H1 (cell line): ENCODE measurements at regions not wholly inside any gene's neighbourhood (a gene's known extent, or its start where the extent isn't known, plus 50 kb on each side); places are given as distances from the start of the nearest gene placed in this dataset.

ENCODE experiments used
- CTCF ChIA-PET: fragments of 300-600 bp; sonication (Branson Sonifier 250); formaldehyde crosslinking; loops from one replicate; lab custom pipeline; 2021; ENCODE audit not compliant: partially characterized antibody; lab: Charles Lee
- POLR2A ChIA-PET: fragments of 300-600 bp; sonication (Branson Sonifier 250); formaldehyde crosslinking; loops from one replicate; lab custom pipeline; 2021; ENCODE audit warnings: inconsistent platforms; ENCODE audit not compliant: partially characterized antibody; lab: Charles Lee
- DNase-seq, 2 experiments: peaks; one replicate each; pipeline versions ENCODE4 v3.0.0 to v3.0.0-alpha.2; 2010 to 2022; ENCODE audit warnings: low spot score in 2 of 2, low read depth in 1 of 2, mixed read lengths in 1 of 2
- FAIRE-seq: peaks from 2 replicates; lab custom pipeline; 2011; peaks lifted over from hg19 to GRCh38; lab: Jason Lieb, UNC
- H2AFZ ChIP-seq: 2 replicates; pipeline ENCODE4 v1.8.1; 2012; ENCODE audit warnings: low read length, inconsistent platforms
- H2AK5ac ChIP-seq: 2 replicates; pipeline ENCODE4 v1.6.1; 2013; ENCODE audit warnings: low read depth, low read length
- H2BK120ac ChIP-seq: replicated peaks from 2 replicates; pipeline ENCODE3; 2013; ENCODE audit warnings: low read depth, low read length, inconsistent platforms
- H2BK12ac ChIP-seq: 2 replicates; pipeline ENCODE4 v1.6.1; 2013; ENCODE audit warnings: low read depth, low read length
- H2BK15ac ChIP-seq: 2 replicates; pipeline ENCODE4 v1.6.1; 2013; ENCODE audit warnings: low read length
- H2BK20ac ChIP-seq: 2 replicates; pipeline ENCODE4 v1.6.1; 2013; ENCODE audit warnings: low read length
- H2BK5ac ChIP-seq: 2 replicates; pipeline ENCODE4 v1.6.1; 2013; ENCODE audit warnings: low read depth, low read length
- H3K14ac ChIP-seq: 2 replicates; pipeline ENCODE4 v1.6.1; 2013; ENCODE audit warnings: inconsistent platforms; ENCODE audit not compliant: insufficient read length
- H3K18ac ChIP-seq: 2 replicates; pipeline ENCODE4 v1.6.1; 2013; ENCODE audit warnings: low read length; ENCODE audit errors: extremely low read depth
- H3K23ac ChIP-seq: 2 replicates; pipeline ENCODE4 v1.6.1; 2013; ENCODE audit warnings: inconsistent platforms; ENCODE audit not compliant: insufficient read length
- H3K23me2 ChIP-seq: 2 replicates; pipeline ENCODE4 v1.6.1; 2013; ENCODE audit warnings: low read depth, low read length
- H3K27ac ChIP-seq: 2 replicates; pipeline ENCODE4 v1.6.1; 2011; ENCODE audit warnings: low read depth, low read length, inconsistent platforms
- H3K27me3 ChIP-seq, 4 experiments: replicated peaks in 1 of 4; 1 replicate in 1 of 4; 2 replicates in 3 of 4; pipeline versions ENCODE4 v1.6.1 to v1.8.1; 2011 to 2013; ENCODE audit warnings: low read length in 3 of 4, mild to moderate bottlenecking in 3 of 4, inconsistent platforms in 2 of 4, mixed read lengths in 2 of 4, moderate library complexity in 1 of 4; ENCODE audit not compliant: control insufficient read depth in 3 of 4, insufficient read depth in 3 of 4; ENCODE audit errors: extremely low read depth in 1 of 4
- H3K36me3 ChIP-seq, 4 experiments: 2 replicates each; pipeline versions ENCODE4 v1.6.1 to v1.8.1; 2011 to 2013; ENCODE audit warnings: mild to moderate bottlenecking in 4 of 4, low read length in 3 of 4, moderate library complexity in 2 of 4, control low read depth in 1 of 4, inconsistent platforms in 1 of 4; ENCODE audit not compliant: insufficient read depth in 4 of 4, control insufficient read depth in 2 of 4
- H3K4ac ChIP-seq: replicated peaks from 2 replicates; pipeline ENCODE3; 2013; ENCODE audit warnings: low read length, low read depth, mixed read lengths, inconsistent platforms; ENCODE audit not compliant: insufficient read length
- H3K4me1 ChIP-seq, 4 experiments: replicated peaks in 1 of 4; 1 replicate in 1 of 4; 2 replicates in 3 of 4; pipeline versions ENCODE4 v1.6.1 to v1.8.1; 2011 to 2013; ENCODE audit warnings: low read length in 3 of 4, inconsistent platforms in 2 of 4, mixed read lengths in 1 of 4; ENCODE audit not compliant: insufficient read depth in 4 of 4, control insufficient read depth in 3 of 4
- H3K4me2 ChIP-seq, 2 experiments: 2 replicates each; pipeline versions ENCODE4 v1.6.1 to v1.8.1; 2011 to 2013; ENCODE audit warnings: low read depth in 2 of 2, low read length in 2 of 2, control low read depth in 1 of 2, inconsistent platforms in 1 of 2, mild to moderate bottlenecking in 1 of 2; ENCODE audit not compliant: insufficient read depth in 1 of 2
- H3K4me3 ChIP-seq, 4 experiments: fragments of 200-600, 300-600 bp in 1 of 4; sonication (generic), shearing (Covaris generic), sonication (Bioruptor Twin) in 1 of 4; 2 replicates each; pipeline versions ENCODE4 v1.5.1 to v1.8.1; 2011 to 2016; ENCODE audit warnings: low read length in 4 of 4, low read depth in 3 of 4, control low read depth in 2 of 4, inconsistent platforms in 2 of 4, mild to moderate bottlenecking in 2 of 4, mixed read lengths in 1 of 4, moderate library complexity in 1 of 4; ENCODE audit not compliant: insufficient read depth in 2 of 4; ENCODE audit errors: extremely low read depth in 1 of 4
- H3K56ac ChIP-seq: replicated peaks from 2 replicates; pipeline ENCODE3; 2013; ENCODE audit warnings: low read depth, mild to moderate bottlenecking, mixed read lengths, low read length, inconsistent platforms; ENCODE audit not compliant: insufficient read length
- H3K79me1 ChIP-seq: 2 replicates; pipeline ENCODE4 v1.6.1; 2013; ENCODE audit warnings: low read depth, low read length, control low read depth
- H3K79me2 ChIP-seq, 2 experiments: 2 replicates each; pipeline versions ENCODE4 v1.6.1 to v1.8.1; 2012 to 2013; ENCODE audit warnings: low read length in 2 of 2, mild to moderate bottlenecking in 2 of 2, inconsistent platforms in 1 of 2; ENCODE audit not compliant: insufficient read depth in 2 of 2, control insufficient read depth in 1 of 2
- H3K9ac ChIP-seq, 4 experiments: replicated peaks in 1 of 4; 1 replicate in 1 of 4; 2 replicates in 3 of 4; pipeline versions ENCODE4 v1.6.1 to v1.8.1; 2011 to 2013; ENCODE audit warnings: low read depth in 3 of 4, low read length in 3 of 4, control low read depth in 2 of 4, mild to moderate bottlenecking in 2 of 4, moderate library complexity in 2 of 4, inconsistent platforms in 1 of 4; ENCODE audit errors: extremely low read depth in 1 of 4
- H3K9me3 ChIP-seq, 2 experiments: 2 replicates each; pipeline versions ENCODE4 v1.6.1 to v1.8.1; 2012 to 2013; ENCODE audit warnings: mild to moderate bottlenecking in 2 of 2, moderate library complexity in 2 of 2, control low read depth in 1 of 2, inconsistent platforms in 1 of 2, low read depth in 1 of 2, low read length in 1 of 2, mixed read lengths in 1 of 2; ENCODE audit not compliant: insufficient read depth in 2 of 2
- H4K20me1 ChIP-seq, 2 experiments: replicated peaks in 1 of 2; 2 replicates each; pipeline versions ENCODE3 to v1.8.1; 2011 to 2013; ENCODE audit warnings: inconsistent platforms in 2 of 2, low read length in 2 of 2, mild to moderate bottlenecking in 1 of 2; ENCODE audit not compliant: insufficient read depth in 2 of 2, control insufficient read depth in 1 of 2
- H4K5ac ChIP-seq: 2 replicates; pipeline ENCODE4 v1.6.1; 2013; ENCODE audit warnings: low read length, low read depth, mixed read lengths, inconsistent platforms; ENCODE audit not compliant: insufficient read length
- H4K8ac ChIP-seq: 2 replicates; pipeline ENCODE4 v1.8.0; 2013; ENCODE audit warnings: mild to moderate bottlenecking, moderate library complexity, low read length, inconsistent platforms; ENCODE audit not compliant: insufficient read depth; ENCODE audit errors: extremely low read depth
- H4K91ac ChIP-seq: replicated peaks from 2 replicates; pipeline ENCODE3; 2013; ENCODE audit warnings: low read length, mixed read lengths, inconsistent platforms; ENCODE audit not compliant: insufficient read length
- CTBP2 ChIP-seq: IDR thresholded peaks from 2 replicates; pipeline ENCODE4 v1.7.0; 2011; ENCODE audit warnings: borderline replicate concordance, mild to moderate bottlenecking, moderate library complexity, mixed read lengths, low read length; ENCODE audit not compliant: insufficient read depth, insufficient read length
- RNF2 ChIP-seq: fragments of 200-900, 300-1000 bp; sonication (generic); IDR thresholded peaks from 2 replicates; pipeline ENCODE4 v1.7.1; 2016; ENCODE audit warnings: borderline replicate concordance, low read depth, mild to moderate bottlenecking, antibody characterized with exemption, low read length; ENCODE audit not compliant: poor library complexity, severe bottlenecking; ENCODE audit errors: missing control alignments
- SUZ12 ChIP-seq: fragments of 200-600 bp; sonication (generic); IDR thresholded peaks from 2 replicates; pipeline ENCODE4 v1.6.1; 2012; ENCODE audit warnings: mild to moderate bottlenecking, inconsistent platforms, low read length, moderate library complexity, mixed read lengths
- YY1 ChIP-seq: IDR thresholded peaks from 2 replicates; pipeline ENCODE4 v1.6.1; 2011; ENCODE audit warnings: low read depth, mild to moderate bottlenecking, low read length
- WGBS, 2 experiments: shearing (Covaris generic) in 1 of 2; methylation state at CpG; one replicate each; pipeline versions ENCODE4 v1.1.6 to v1.1.7; 2013 to 2015; ENCODE audit warnings: low lambda C conversion rate in 2 of 2, mixed read lengths in 2 of 2, inconsistent platforms in 1 of 2, low coverage in 1 of 2, missing lambda C conversion rate in 1 of 2; ENCODE audit not compliant: insufficient replicate concordance in 2 of 2, insufficient coverage in 1 of 2, insufficient read length in 1 of 2; ENCODE audit errors: extremely low coverage in 1 of 2, missing lambda C conversion rate in 1 of 2; 5-methylcytosine and 5-hydroxymethylcytosine counted together

DNA sequence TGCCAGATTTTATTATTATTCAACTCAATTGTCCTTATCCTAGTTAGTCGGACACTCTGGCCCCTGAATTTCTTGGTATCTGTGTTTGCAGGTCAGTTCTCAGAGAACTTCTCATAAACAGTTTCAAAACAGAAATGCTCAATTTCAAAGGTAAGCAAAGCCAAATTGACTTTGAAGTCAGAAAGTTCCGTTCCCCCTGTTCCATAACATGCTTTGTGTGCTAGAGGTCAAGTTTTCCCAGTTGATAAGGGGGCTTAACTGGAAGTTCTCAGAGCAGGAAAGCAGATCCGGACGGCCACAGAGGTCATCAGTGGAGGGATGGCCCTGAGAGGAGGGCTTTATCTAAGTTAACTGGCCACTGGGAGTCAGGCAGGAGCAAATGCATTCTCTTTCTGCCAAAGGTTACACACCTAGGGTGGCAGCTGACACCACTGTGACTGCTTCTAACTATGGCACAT, 417.2 kb downstream of the COG6 start:
- H3K4me1 ChIP-seq = peaks cover 0 to 5% (median 2%) of the 10 kb centered on the region in 4 experiments; a peak in 4 of 7 replicates
- H3K4ac ChIP-seq = no peak overlapping the region
- no peak overlapping the region for H4K5ac ChIP-seq
- no peak overlapping the region for H4K91ac ChIP-seq
- no peak overlapping the region for H2BK120ac ChIP-seq
- H2BK15ac ChIP-seq = 0 out of 2 replicates have a peak overlapping the region, but pooled peaks have one; percentile 10
- no peaks in the 10 kb centered on the region for H3K27me3 ChIP-seq
- FAIRE-seq = no peak
- no peaks in the 10 kb centered on the region for H4K20me1 ChIP-seq
- H4K8ac ChIP-seq = no peak overlapping the region
- H3K4me2 ChIP-seq = no peak overlapping the region
- no peaks in the 10 kb centered on the region; the same call in 1 of the 2 replicates for H3K23me2 ChIP-seq
- H3K9ac ChIP-seq = no peak overlapping the region
- no peak overlapping the region for H3K14ac ChIP-seq
- H2BK5ac ChIP-seq = no peak overlapping the region
- no peak for DNase-seq
- H3K18ac ChIP-seq = no peak overlapping the region
- no peak overlapping the region for H2BK20ac ChIP-seq
- ChIA-PET CTCF (interaction anchor here (0.8 to 1.0 kb wide), 2 partner anchors 119 to 610 kb away, joined by 3 read pairs; no protein-coding TSS in a partner anchor), POLR2A (no interaction called here)
- H3K79me1 ChIP-seq = no peaks in the 10 kb centered on the region
- H3K27ac ChIP-seq = no peak overlapping the region
- no peak overlapping the region for H3K23ac ChIP-seq
- no peak overlapping the region for H2AK5ac ChIP-seq
- no peaks in the 10 kb centered on the region for H3K36me3 ChIP-seq
- H3K4me3 ChIP-seq = no peak overlapping the region
- no peaks in the 10 kb centered on the region for H3K79me2 ChIP-seq
- no peak overlapping the region for H2BK12ac ChIP-seq
- no peaks in the 10 kb centered on the region for H3K9me3 ChIP-seq
- TF ChIP-seq RNF2 (no peak), CTBP2 (no peak), SUZ12 (no peak), YY1 (no peak)
- WGBS, 2 experiments = 84% methylated on average over 4 of the region's 4 CpGs; no CpG with 5 or more reads in 1 of the 2 experiments
- no peak overlapping the region for H3K56ac ChIP-seq
- no peak overlapping the region for H2AFZ ChIP-seq
